ENCODE measurements at regions not wholly inside any gene's neighbourhood (a gene's known extent, or its start where the extent isn't known, plus 50 kb on each side); places are given as distances from the start of the nearest gene placed in this dataset.

- no peak overlapping the region for H2AFZ ChIP-seq (ENCODE audit: low read length, unreplicated experiment)
Measured at GRCh38 chrX:25601323-25601722, 536.8 kb upstream of the MAGEB18 start.

GRCh38 chrX:25618248-25618647, 519.9 kb upstream of the MAGEB18 start:
- no peak overlapping the region for H3K4me3 ChIP-seq (ENCODE audit: low read depth, low read length)
- H3K27me3 ChIP-seq (ENCODE audit: insufficient read depth, low read length): no peaks in the 10 kb centered on the region
- H3K27ac ChIP-seq (ENCODE audit: low read depth, low read length): no peak overlapping the region
- H2AFZ ChIP-seq (ENCODE audit: low read length, unreplicated experiment): no peak overlapping the region
- H3K36me3 ChIP-seq (ENCODE audit: insufficient read depth, low read length): no peaks in the 10 kb centered on the region
- H3K4me1 ChIP-seq (ENCODE audit: control insufficient read depth, insufficient read depth, low read length, unreplicated experiment): no peaks in the 10 kb centered on the region
- H3K79me2 ChIP-seq (ENCODE audit: control insufficient read depth, insufficient read depth, low read length, unreplicated experiment): no peaks in the 10 kb centered on the region

More at GRCh38 chrX:25601323-25601722, 536.8 kb upstream of the MAGEB18 start:
- Histone ChIP-seq H3K4me1 (ENCODE audit: control insufficient read depth, insufficient read depth, low read length, unreplicated experiment) (peaks cover 7% of the 10 kb centered on the region), H3K27ac (ENCODE audit: low read depth, low read length) (no peak overlapping the region), H3K79me2 (ENCODE audit: control insufficient read depth, insufficient read depth, low read length, unreplicated experiment) (no peaks in the 10 kb centered on the region), H3K36me3 (ENCODE audit: insufficient read depth, low read length) (no peaks in the 10 kb centered on the region), H3K4me3 (ENCODE audit: low read depth, low read length) (no peak overlapping the region), H3K27me3 (ENCODE audit: insufficient read depth, low read length) (no peaks in the 10 kb centered on the region)

- Histone ChIP-seq H3K27ac (ENCODE audit: low read depth, low read length) (no peak overlapping the region), H3K4me3 (ENCODE audit: low read depth, low read length) (no peak overlapping the region), H3K79me2 (ENCODE audit: control insufficient read depth, insufficient read depth, low read length, unreplicated experiment) (no peaks in the 10 kb centered on the region), H3K4me1 (ENCODE audit: control insufficient read depth, insufficient read depth, low read length, unreplicated experiment) (no peaks in the 10 kb centered on the region), H3K36me3 (ENCODE audit: insufficient read depth, low read length) (no peaks in the 10 kb centered on the region), H2AFZ (ENCODE audit: low read length, unreplicated experiment) (no peak overlapping the region), H3K27me3 (ENCODE audit: insufficient read depth, low read length) (no peaks in the 10 kb centered on the region)
Measured at GRCh38 chrX:25640276-25640675, 497.9 kb upstream of the MAGEB18 start.

- Histone ChIP-seq H3K79me2 (ENCODE audit: control insufficient read depth, insufficient read depth, low read length, unreplicated experiment) (no peaks in the 10 kb centered on the region), H3K27me3 (ENCODE audit: insufficient read depth, low read length) (no peaks in the 10 kb centered on the region), H3K27ac (ENCODE audit: low read depth, low read length) (no peak overlapping the region), H3K4me3 (ENCODE audit: low read depth, low read length) (no peak overlapping the region), H3K4me1 (ENCODE audit: control insufficient read depth, insufficient read depth, low read length, unreplicated experiment) (no peaks in the 10 kb centered on the region), H3K36me3 (ENCODE audit: insufficient read depth, low read length) (no peaks in the 10 kb centered on the region), H2AFZ (ENCODE audit: low read length, unreplicated experiment) (no peak overlapping the region)
Measured at GRCh38 chrX:25646156-25646555, 492.0 kb upstream of the MAGEB18 start.

- Histone ChIP-seq H3K27ac (ENCODE audit: low read depth, low read length) (no peak overlapping the region), H3K4me1 (ENCODE audit: control insufficient read depth, insufficient read depth, low read length, unreplicated experiment) (no peaks in the 10 kb centered on the region), H2AFZ (ENCODE audit: low read length, unreplicated experiment) (no peak overlapping the region), H3K36me3 (ENCODE audit: insufficient read depth, low read length) (no peaks in the 10 kb centered on the region), H3K4me3 (ENCODE audit: low read depth, low read length) (no peak overlapping the region), H3K27me3 (ENCODE audit: insufficient read depth, low read length) (no peaks in the 10 kb centered on the region), H3K79me2 (ENCODE audit: control insufficient read depth, insufficient read depth, low read length, unreplicated experiment) (no peaks in the 10 kb centered on the region)
Measured at GRCh38 chrX:25648790-25649189, 489.4 kb upstream of the MAGEB18 start.

GRCh38 chrX:25650216-25650820, 487.8 kb upstream of the MAGEB18 start:
- Histone ChIP-seq H3K27me3 (ENCODE audit: insufficient read depth, low read length) (no peaks in the 10 kb centered on the region), H3K27ac (ENCODE audit: low read depth, low read length) (no peak overlapping the region), H3K4me3 (ENCODE audit: low read depth, low read length) (no peak overlapping the region)

GRCh38 chrX:25659317-25659716, 478.8 kb upstream of the MAGEB18 start:
- H2AFZ ChIP-seq (ENCODE audit: low read length, unreplicated experiment): no peak overlapping the region
- H3K27ac ChIP-seq (ENCODE audit: low read depth, low read length): no peak overlapping the region
- H3K4me3 ChIP-seq (ENCODE audit: low read depth, low read length): no peak overlapping the region
- no peaks in the 10 kb centered on the region for H3K36me3 ChIP-seq (ENCODE audit: insufficient read depth, low read length)
- H3K27me3 ChIP-seq (ENCODE audit: insufficient read depth, low read length): no peaks in the 10 kb centered on the region
- no peaks in the 10 kb centered on the region for H3K79me2 ChIP-seq (ENCODE audit: control insufficient read depth, insufficient read depth, low read length, unreplicated experiment)
- H3K4me1 ChIP-seq (ENCODE audit: control insufficient read depth, insufficient read depth, low read length, unreplicated experiment): no peaks in the 10 kb centered on the region

More at GRCh38 chrX:25650216-25650820, 487.8 kb upstream of the MAGEB18 start:
- Histone ChIP-seq H3K79me2 (ENCODE audit: control insufficient read depth, insufficient read depth, low read length, unreplicated experiment) (no peaks in the 10 kb centered on the region), H3K36me3 (ENCODE audit: insufficient read depth, low read length) (no peaks in the 10 kb centered on the region), H2AFZ (ENCODE audit: low read length, unreplicated experiment) (no peak overlapping the region), H3K4me1 (ENCODE audit: control insufficient read depth, insufficient read depth, low read length, unreplicated experiment) (no peaks in the 10 kb centered on the region)

GRCh38 chrX:25663701-25664100, 474.4 kb upstream of the MAGEB18 start:
- Histone ChIP-seq H3K36me3 (ENCODE audit: insufficient read depth, low read length) (no peaks in the 10 kb centered on the region), H3K27me3 (ENCODE audit: insufficient read depth, low read length) (no peaks in the 10 kb centered on the region), H3K79me2 (ENCODE audit: control insufficient read depth, insufficient read depth, low read length, unreplicated experiment) (no peaks in the 10 kb centered on the region), H3K4me1 (ENCODE audit: control insufficient read depth, insufficient read depth, low read length, unreplicated experiment) (no peaks in the 10 kb centered on the region), H3K4me3 (ENCODE audit: low read depth, low read length) (no peak overlapping the region), H2AFZ (ENCODE audit: low read length, unreplicated experiment) (no peak overlapping the region), H3K27ac (ENCODE audit: low read depth, low read length) (no peak overlapping the region)

- H3K4me1 ChIP-seq (ENCODE audit: control insufficient read depth, insufficient read depth, low read length, unreplicated experiment): no peaks in the 10 kb centered on the region
- H2AFZ ChIP-seq (ENCODE audit: low read length, unreplicated experiment): no peak overlapping the region
- no peaks in the 10 kb centered on the region for H3K36me3 ChIP-seq (ENCODE audit: insufficient read depth, low read length)
- H3K27ac ChIP-seq (ENCODE audit: low read depth, low read length): no peak overlapping the region
- H3K4me3 ChIP-seq (ENCODE audit: low read depth, low read length): no peak overlapping the region
- H3K79me2 ChIP-seq (ENCODE audit: control insufficient read depth, insufficient read depth, low read length, unreplicated experiment): no peaks in the 10 kb centered on the region
- H3K27me3 ChIP-seq (ENCODE audit: insufficient read depth, low read length): no peaks in the 10 kb centered on the region
Measured at GRCh38 chrX:25665431-25665830, 472.7 kb upstream of the MAGEB18 start.

GRCh38 chrX:25667681-25668080, 470.5 kb upstream of the MAGEB18 start:
- H3K4me3 ChIP-seq (ENCODE audit: low read depth, low read length): no peak overlapping the region
- no peaks in the 10 kb centered on the region for H3K79me2 ChIP-seq (ENCODE audit: control insufficient read depth, insufficient read depth, low read length, unreplicated experiment)
- no peak overlapping the region for H2AFZ ChIP-seq (ENCODE audit: low read length, unreplicated experiment)
- no peak overlapping the region for H3K27ac ChIP-seq (ENCODE audit: low read depth, low read length)
- H3K36me3 ChIP-seq (ENCODE audit: insufficient read depth, low read length): no peaks in the 10 kb centered on the region
- no peaks in the 10 kb centered on the region for H3K4me1 ChIP-seq (ENCODE audit: control insufficient read depth, insufficient read depth, low read length, unreplicated experiment)
- no peaks in the 10 kb centered on the region for H3K27me3 ChIP-seq (ENCODE audit: insufficient read depth, low read length)

GRCh38 chrX:25674776-25675175, 463.4 kb upstream of the MAGEB18 start:
- Histone ChIP-seq H3K27ac (ENCODE audit: low read depth, low read length) (no peak overlapping the region), H3K4me1 (ENCODE audit: control insufficient read depth, insufficient read depth, low read length, unreplicated experiment) (no peaks in the 10 kb centered on the region), H3K79me2 (ENCODE audit: control insufficient read depth, insufficient read depth, low read length, unreplicated experiment) (no peaks in the 10 kb centered on the region), H3K27me3 (ENCODE audit: insufficient read depth, low read length) (no peaks in the 10 kb centered on the region), H2AFZ (ENCODE audit: low read length, unreplicated experiment) (no peak overlapping the region), H3K36me3 (ENCODE audit: insufficient read depth, low read length) (no peaks in the 10 kb centered on the region), H3K4me3 (ENCODE audit: low read depth, low read length) (no peak overlapping the region)
